ENCODE measurements at regions not wholly inside any gene's neighbourhood (a gene's known extent, or its start where the extent isn't known, plus 50 kb on each side); places are given as distances from the start of the nearest gene placed in this dataset.

- Mint-ChIP-seq H3K9me3 (no peaks in the 10 kb centered on the region), H3K27ac (ENCODE audit: unreplicated experiment) (no peak overlapping the region), H3K27me3 (ENCODE audit: low read depth) (peaks cover 15% of the 10 kb centered on the region), H3K4me3 (no peak overlapping the region), H3K36me3 (ENCODE audit: low read depth) (no peaks in the 10 kb centered on the region), H3K4me1 (no peaks in the 10 kb centered on the region)
- no peak for DNase-seq (ENCODE audit: low read depth, low spot score)
- TF ChIP-seq, protein P1, sequence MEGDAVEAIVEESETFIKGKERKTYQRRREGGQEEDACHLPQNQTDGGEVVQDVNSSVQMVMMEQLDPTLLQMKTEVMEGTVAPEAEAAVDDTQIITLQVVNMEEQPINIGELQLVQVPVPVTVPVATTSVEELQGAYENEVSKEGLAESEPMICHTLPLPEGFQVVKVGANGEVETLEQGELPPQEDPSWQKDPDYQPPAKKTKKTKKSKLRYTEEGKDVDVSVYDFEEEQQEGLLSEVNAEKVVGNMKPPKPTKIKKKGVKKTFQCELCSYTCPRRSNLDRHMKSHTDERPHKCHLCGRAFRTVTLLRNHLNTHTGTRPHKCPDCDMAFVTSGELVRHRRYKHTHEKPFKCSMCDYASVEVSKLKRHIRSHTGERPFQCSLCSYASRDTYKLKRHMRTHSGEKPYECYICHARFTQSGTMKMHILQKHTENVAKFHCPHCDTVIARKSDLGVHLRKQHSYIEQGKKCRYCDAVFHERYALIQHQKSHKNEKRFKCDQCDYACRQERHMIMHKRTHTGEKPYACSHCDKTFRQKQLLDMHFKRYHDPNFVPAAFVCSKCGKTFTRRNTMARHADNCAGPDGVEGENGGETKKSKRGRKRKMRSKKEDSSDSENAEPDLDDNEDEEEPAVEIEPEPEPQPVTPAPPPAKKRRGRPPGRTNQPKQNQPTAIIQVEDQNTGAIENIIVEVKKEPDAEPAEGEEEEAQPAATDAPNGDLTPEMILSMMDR (conservative IDR thresholded peaks at IDR 0.05): no peak
Measured at GRCh38 chr4:52370576-52370975, 288.5 kb downstream of the USP46 start.

DNA sequence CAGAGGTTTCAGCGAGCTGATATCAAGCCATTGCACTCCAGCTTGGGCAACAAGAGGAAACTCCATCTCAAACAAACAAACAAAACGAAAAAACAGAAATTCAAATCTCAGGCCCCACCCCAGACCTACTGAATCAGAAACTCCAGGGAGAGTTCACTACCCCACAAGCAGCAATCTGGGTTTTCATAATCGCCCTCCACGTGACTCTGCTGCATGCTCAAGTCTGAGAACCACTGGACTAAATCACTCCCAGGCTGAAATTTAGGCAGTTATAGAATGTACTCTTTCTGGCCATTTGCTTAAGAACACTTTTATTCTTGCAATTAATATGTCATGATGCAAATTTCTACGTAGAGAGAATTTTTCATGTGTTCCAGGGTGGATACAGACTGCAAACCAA is 287.3 kb downstream of the USP46 start:
- Mint-ChIP-seq H3K9me3 (no peaks in the 10 kb centered on the region), H3K27me3 (ENCODE audit: low read depth) (peaks cover 18% of the 10 kb centered on the region), H3K4me1 (peaks cover 6% of the 10 kb centered on the region), H3K4me3 (no peak overlapping the region), H3K36me3 (ENCODE audit: low read depth) (no peaks in the 10 kb centered on the region), H3K27ac (ENCODE audit: unreplicated experiment) (no peak overlapping the region)
- TF ChIP-seq, protein P1 (conservative IDR thresholded peaks at IDR 0.05): no peak
- DNase-seq (ENCODE audit: low read depth, low spot score): no peak

DNA sequence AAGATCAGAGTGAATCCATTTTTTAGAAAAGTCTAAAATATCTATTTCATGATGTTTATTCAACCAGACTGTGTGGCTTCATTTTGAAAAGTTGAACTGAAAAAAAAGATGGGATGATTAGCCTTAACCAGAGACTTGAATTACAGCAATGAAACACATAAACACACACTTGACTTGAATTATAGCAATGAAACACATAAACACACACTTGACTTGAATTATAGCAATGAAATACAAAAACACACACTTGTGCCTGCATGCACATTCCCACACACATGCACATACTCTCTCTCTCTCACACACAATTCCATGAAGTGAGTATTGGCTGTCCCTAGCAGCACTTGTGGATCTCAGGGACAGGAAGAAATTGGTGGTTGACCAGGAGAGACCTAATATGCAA is 286.8 kb downstream of the USP46 start:
- no peaks in the 10 kb centered on the region for H3K36me3 Mint-ChIP-seq (ENCODE audit: low read depth)
- no peaks in the 10 kb centered on the region for H3K9me3 Mint-ChIP-seq
- no peak for DNase-seq (ENCODE audit: low read depth, low spot score)
- H3K4me1 Mint-ChIP-seq: peaks cover 6% of the 10 kb centered on the region
- H3K27ac Mint-ChIP-seq (ENCODE audit: unreplicated experiment): no peak overlapping the region
- H3K4me3 Mint-ChIP-seq: no peak overlapping the region
- H3K27me3 Mint-ChIP-seq (ENCODE audit: low read depth): peaks cover 18% of the 10 kb centered on the region
- TF ChIP-seq, protein P1 (conservative IDR thresholded peaks at IDR 0.05): no peak

DNA sequence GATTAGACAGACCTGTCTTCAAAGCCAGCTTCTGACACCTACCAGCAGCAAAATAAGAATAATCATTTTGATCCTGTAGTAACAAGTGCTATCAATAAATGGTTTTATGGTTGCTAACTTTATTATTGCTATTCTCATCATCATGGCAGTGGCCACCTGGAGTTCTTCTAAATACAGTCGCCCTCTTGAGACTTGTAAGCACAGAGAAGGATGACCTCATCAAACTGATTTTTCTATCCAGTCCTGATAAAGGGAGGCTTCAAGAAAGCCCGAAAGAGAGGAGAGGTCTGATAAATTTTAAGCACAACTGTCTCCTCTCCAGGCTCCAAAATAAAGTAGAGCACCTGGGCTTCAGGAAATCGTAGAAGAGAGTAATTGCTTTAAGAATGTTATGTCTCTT is 286.4 kb downstream of the USP46 start:
- Mint-ChIP-seq H3K27me3 (ENCODE audit: low read depth) (peaks cover 18% of the 10 kb centered on the region), H3K9me3 (no peaks in the 10 kb centered on the region), H3K4me3 (no peak overlapping the region), H3K27ac (ENCODE audit: unreplicated experiment) (no peak overlapping the region), H3K4me1 (peaks cover 6% of the 10 kb centered on the region), H3K36me3 (ENCODE audit: low read depth) (no peaks in the 10 kb centered on the region)
- TF ChIP-seq, protein P1 (conservative IDR thresholded peaks at IDR 0.05): no peak
- no peak for DNase-seq (ENCODE audit: low read depth, low spot score)

DNA sequence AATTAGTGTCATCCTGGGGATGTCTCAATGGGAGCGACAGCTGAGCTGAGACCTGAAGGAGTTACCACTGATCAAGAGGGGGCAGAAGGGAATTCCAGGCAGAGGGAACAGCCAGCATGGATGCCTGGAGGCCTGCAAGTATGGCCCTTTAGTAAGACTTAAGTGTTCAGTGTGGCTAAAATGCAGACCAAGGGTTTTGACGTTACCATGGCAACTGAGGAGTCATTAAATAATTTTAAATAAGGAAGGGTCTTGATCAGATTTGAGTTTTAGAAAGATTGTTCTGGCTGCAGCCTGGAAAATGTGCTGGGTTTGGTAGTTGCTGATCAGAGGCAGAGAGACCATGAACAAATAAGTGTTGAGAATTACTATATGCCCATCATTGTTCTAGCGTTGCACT is 285.5 kb downstream of the USP46 start:
- Mint-ChIP-seq H3K4me1 (peaks cover 6% of the 10 kb centered on the region), H3K27me3 (ENCODE audit: low read depth) (peaks cover 18% of the 10 kb centered on the region), H3K27ac (ENCODE audit: unreplicated experiment) (no peak overlapping the region), H3K4me3 (no peak overlapping the region), H3K36me3 (ENCODE audit: low read depth) (no peaks in the 10 kb centered on the region), H3K9me3 (no peaks in the 10 kb centered on the region)
- no peak for DNase-seq (ENCODE audit: low read depth, low spot score)
- TF ChIP-seq, protein P1 (conservative IDR thresholded peaks at IDR 0.05): no peak

GRCh38 chr4:52374877-52375276 is 284.2 kb downstream of the USP46 start:
- Mint-ChIP-seq H3K36me3 (ENCODE audit: low read depth) (no peaks in the 10 kb centered on the region), H3K9me3 (no peaks in the 10 kb centered on the region), H3K27ac (ENCODE audit: unreplicated experiment) (no peak overlapping the region), H3K4me1 (peaks cover 6% of the 10 kb centered on the region), H3K27me3 (ENCODE audit: low read depth) (peaks cover 18% of the 10 kb centered on the region), H3K4me3 (no peak overlapping the region)
- DNase-seq (ENCODE audit: low read depth, low spot score): no peak
- TF ChIP-seq, protein P1 (conservative IDR thresholded peaks at IDR 0.05): no peak
